ENCODE measurements at regions not wholly inside any gene's neighbourhood (a gene's known extent, or its start where the extent isn't known, plus 50 kb on each side); places are given as distances from the start of the nearest gene placed in this dataset.

DNA sequence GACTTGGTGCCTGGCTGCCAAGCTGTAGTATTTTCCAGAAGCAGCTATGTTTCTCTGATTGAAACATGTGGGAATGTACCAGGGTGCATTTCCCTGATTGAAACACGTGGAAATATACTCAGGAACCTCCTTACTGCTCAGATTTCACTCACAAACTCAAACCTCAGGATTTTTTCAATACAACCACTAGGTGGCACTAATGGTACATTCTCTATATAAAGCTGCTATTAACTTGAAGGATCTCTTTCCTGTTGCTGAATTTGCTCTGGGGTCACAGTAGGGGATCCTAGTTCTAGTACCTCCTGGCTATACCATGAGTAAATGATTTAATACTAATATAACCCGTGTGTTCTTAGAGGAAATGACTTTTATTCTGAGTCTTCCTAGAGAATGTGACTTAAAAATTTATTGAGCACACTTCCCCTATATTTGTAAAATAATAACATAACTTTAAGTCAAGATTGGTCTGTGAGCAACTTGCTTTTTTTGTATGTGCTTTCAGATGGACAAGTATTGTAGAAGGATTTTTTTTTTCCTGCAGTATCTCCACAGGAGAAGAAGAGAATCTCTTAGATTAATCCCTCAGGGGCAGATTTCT lies 173.8 kb upstream of the MIS18BP1 start:
- in situ Hi-C loops (cut with MboI) = no loop called here
- CTCF ChIA-PET (ENCODE audit: low intra/inter-chr PET ratio) = no interaction called here
- no peaks in the 10 kb centered on the region for H4K20me1 ChIP-seq (replicated peaks; ENCODE audit: control insufficient read depth, insufficient read depth, low read length)
- no peaks in the 10 kb centered on the region for H3K27me3 ChIP-seq (ENCODE audit: control insufficient read depth in 2 of 2, insufficient read depth in 2 of 2, low read length in 2 of 2)
- no peaks in the 10 kb centered on the region for H3K4me1 ChIP-seq (replicated peaks in 1 of 2; ENCODE audit: control insufficient read depth in 2 of 2, insufficient read depth in 2 of 2, low read length in 2 of 2)
- no peak overlapping the region for H3K4me2 ChIP-seq (ENCODE audit: insufficient read depth, low read length)
- no peak for TF ChIP-seq NEUROD1 (IDR thresholded peaks at IDR 0.05; ENCODE audit: borderline replicate concordance, low read depth, low read length, partially characterized antibody)
- TF ChIP-seq, protein P1, sequence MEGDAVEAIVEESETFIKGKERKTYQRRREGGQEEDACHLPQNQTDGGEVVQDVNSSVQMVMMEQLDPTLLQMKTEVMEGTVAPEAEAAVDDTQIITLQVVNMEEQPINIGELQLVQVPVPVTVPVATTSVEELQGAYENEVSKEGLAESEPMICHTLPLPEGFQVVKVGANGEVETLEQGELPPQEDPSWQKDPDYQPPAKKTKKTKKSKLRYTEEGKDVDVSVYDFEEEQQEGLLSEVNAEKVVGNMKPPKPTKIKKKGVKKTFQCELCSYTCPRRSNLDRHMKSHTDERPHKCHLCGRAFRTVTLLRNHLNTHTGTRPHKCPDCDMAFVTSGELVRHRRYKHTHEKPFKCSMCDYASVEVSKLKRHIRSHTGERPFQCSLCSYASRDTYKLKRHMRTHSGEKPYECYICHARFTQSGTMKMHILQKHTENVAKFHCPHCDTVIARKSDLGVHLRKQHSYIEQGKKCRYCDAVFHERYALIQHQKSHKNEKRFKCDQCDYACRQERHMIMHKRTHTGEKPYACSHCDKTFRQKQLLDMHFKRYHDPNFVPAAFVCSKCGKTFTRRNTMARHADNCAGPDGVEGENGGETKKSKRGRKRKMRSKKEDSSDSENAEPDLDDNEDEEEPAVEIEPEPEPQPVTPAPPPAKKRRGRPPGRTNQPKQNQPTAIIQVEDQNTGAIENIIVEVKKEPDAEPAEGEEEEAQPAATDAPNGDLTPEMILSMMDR (IDR thresholded peaks at IDR 0.05 in 2 of 3, conservative IDR thresholded peaks at IDR 0.05 in 1 of 3; ENCODE audit: insufficient read depth in 2 of 3, low read depth in 1 of 3, low read length in 3 of 3) = peak in 2 of 3 experiments; percentile 33 to 45; a peak in 2 of 6 replicates
- TF ChIP-seq RAD21 (CRISPR knock-in tag; conservative IDR thresholded peaks at IDR 0.05 in 1 of 2, IDR thresholded peaks at IDR 0.05 in 1 of 2) = peak in 1 of 2 experiments; percentile 56; a peak in 2 of 4 replicates
- BruUV-seq (replicated peaks) = no TSS peak
- POLR2A ChIA-PET = no interaction called here
- no peaks in the 10 kb centered on the region for H3K9me3 ChIP-seq (replicated peaks; ENCODE audit: control insufficient read depth, insufficient read depth, low read depth, low read length)
- no peaks in the 10 kb centered on the region for H3K79me2 ChIP-seq (ENCODE audit: control insufficient read depth, insufficient read depth, low read length)
- H3K9ac ChIP-seq (ENCODE audit: insufficient read depth in 1 of 2, low read depth in 2 of 2, low read length in 2 of 2) = no peak overlapping the region
- H3K4me3 ChIP-seq = no peak overlapping the region
- H3K9me1 ChIP-seq (ENCODE audit: control insufficient read depth, insufficient read depth, low read length) = no peaks in the 10 kb centered on the region
- H3K36me3 ChIP-seq (ENCODE audit: control insufficient read depth, insufficient read depth, low read length) = no peaks in the 10 kb centered on the region
- intact Hi-C loops (cut with micrococcal nuclease) = no loop called here
- 3% methylated on average over 2 of the region's 2 CpGs for WGBS (ENCODE audit: insufficient coverage, low coverage, missing lambda C conversion rate)
- ATAC-seq (no peak), FAIRE-seq (no peak), DNase-seq (ENCODE audit: extremely low read depth in 1 of 4, low spot score in 3 of 4) (peak; percentile 9 to 34 (median 21))
- H2AFZ ChIP-seq (ENCODE audit: low read depth, low read length) = no peak overlapping the region
- no peak overlapping the region for H3K27ac ChIP-seq (ENCODE audit: extremely low read depth, low read depth, low read length)
